GM21367 (cell line): ENCODE measurements at regions not wholly inside any gene's neighbourhood (a gene's known extent, or its start where the extent isn't known, plus 50 kb on each side); places are given as distances from the start of the nearest gene placed in this dataset.
"Not testable (repeated sequence)": the region's sequence is repeated elsewhere in the genome, so short reads cannot be mapped to it uniquely, and the experiment has no call there.

ENCODE experiments used
- ATAC-seq: cut with Tn5 transposase; IDR thresholded peaks from one replicate; pipeline ENCODE4 v1.9.1; 2021; ENCODE audit not compliant: unreplicated experiment

DNA sequence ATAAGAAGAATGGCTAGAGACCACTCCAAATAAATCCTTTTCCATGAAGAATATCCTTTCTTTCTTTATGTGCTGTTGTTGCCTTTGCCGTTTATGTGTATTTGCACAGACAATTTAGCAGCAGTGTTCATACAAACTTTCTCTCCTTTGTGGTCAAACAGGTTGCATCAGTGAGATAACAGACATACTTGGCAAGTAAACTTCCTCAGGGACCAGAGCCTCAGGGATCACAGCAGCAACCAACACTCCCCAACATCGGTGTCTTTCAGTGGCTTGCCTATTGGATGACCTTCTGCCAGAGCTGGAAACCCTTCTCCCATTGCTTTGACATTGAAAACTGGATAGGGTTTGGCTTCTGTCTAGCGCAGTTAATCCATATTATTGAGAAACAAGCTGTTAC lies 252.2 kb downstream of the BTG1 start:
- ATAC-seq, result no peak

GRCh38 chr12:91892081-91892855 lies 253.4 kb downstream of the BTG1 start:
- ATAC-seq, result no peak

GRCh38 chr12:91890742-91891141 lies 254.9 kb downstream of the BTG1 start:
- no peak for ATAC-seq

- no peak for ATAC-seq
Measured at GRCh38 chr12:91889910-91890309, 255.7 kb downstream of the BTG1 start.

DNA sequence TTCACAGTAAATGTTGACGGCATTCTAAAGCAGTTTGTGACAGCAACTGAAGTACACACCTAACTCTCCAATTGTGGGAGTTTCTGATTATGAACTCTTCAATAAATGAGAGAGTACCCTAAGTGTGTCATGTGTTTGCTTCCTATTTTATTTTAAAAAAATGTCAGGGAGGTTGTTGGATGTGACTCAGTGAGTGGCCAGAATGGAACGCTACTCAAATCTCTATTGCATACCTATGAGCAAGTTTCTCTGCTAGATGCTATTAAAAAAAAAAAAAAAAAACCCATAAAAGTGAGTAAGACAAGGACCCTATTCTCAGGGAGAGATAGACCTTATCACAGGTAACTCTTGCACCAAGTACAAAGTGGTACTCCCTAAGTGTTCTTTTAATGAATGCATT lies 256.6 kb downstream of the BTG1 start:
- ATAC-seq, result no peak

DNA sequence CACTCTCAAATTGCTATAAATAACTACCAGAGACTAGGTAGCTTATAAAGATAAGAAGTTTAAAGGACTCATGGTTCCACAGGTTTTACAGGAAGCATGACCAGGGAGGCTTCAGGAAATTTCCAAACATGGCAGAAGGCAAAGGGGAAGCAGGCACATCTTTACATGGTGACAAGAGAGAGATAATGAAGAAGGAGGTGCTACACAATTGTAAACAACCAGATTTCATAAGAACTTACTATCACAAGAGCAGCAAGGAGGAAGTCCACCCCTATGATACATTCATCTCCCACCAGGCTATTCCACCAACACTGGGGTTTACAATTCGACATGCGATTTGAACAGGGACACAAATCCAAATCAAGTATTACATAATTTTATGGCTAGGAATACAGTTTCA lies 257.7 kb downstream of the BTG1 start:
- no peak for ATAC-seq

DNA sequence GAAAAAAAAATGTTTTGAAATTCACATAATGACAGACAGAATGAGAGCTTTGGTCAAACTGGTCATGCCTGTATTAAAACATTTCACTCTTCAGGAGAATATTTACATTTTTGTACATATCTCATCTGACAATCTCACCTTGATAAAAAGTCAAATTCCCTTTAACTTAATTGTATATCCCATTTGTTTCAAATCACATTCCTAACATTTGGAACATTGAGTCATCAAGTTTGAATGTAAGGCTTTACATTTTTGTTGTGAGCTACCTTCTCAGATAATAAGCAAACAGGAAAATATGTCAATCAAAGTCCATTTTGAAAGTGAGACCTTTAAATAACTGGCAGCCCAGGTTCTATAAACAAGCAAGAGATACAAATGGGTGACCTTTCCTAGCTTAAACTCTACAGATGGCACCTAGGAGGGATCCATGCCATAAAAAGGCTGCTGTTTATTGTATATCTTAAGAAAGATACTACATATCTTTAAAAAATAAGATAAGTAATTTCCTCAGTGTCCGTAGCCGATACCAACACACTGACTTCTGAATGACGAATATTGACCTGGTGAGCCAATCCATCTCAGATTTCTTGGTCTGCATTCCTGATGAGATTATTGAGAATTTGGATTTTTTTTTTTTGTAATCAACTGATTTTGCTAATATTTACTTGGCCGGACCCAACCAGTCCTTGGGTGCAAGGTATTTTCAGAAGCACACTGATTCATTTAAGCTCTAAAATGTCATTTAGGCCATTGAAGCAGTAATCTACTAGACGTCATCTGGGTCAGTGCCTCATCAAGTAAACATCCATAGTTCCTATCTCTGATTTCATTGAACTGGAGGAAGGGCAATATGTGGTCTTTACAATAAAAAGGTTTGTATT lies 259.6 kb downstream of the BTG1 start:
- ATAC-seq, result no peak

DNA sequence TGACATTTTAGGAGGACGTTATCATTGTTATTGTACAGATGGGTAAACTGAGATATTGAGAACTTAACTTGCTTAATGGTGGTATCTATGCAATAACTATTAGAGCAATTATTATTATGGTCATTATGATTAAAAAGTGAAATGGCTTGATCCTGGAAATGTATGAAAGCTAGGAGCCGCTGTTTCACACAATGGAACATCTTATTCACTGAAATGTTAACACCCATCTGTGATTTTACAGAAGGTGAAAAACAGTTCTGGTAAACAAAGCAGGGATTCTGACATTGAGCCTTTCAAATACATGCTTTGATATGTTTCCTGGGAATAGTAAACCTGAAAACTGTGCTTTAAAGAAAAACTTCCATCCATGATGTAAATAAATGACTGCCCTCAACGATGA lies 261.4 kb downstream of the BTG1 start:
- ATAC-seq, result no peak

DNA sequence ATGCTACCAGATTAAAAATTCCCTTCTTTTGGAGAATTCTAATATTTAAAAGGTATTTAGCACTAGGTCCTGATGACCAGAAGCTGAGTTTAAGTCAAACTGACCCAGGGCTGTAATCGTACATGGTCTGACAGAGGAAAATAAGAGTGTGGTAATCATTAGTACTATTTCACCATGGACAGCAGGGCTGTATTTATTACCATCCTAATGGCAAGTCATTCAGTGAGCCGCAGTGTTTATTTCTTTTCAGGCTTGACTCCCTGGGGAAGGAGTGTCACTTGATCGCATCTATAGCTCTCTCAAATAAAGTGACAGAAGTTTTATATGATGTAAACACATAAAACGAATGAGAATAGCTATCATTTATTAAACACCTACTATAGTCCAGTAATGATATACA lies 261.8 kb downstream of the BTG1 start:
- ATAC-seq, result no peak

DNA sequence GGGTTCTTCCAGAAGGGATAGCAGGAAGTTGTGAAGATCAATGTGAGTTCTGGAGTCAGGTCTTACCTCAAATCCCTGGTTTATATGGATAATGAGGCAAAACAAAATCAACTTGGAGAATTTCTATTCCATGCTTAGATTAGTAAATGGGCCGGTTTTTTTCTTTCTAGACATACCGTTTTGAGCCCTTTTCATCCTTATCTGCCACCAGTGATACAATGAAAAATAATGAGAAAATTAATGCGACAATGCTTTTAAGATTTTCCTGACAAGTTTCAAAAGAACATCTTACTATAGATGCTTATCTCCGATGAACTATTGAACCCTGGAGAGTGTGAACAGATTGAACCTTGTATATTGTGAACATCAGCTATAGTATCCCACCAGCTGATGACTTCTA lies 262.7 kb downstream of the BTG1 start:
- no peak for ATAC-seq

- no peak for ATAC-seq
Measured at GRCh38 chr12:91880528-91880927, 265.1 kb downstream of the BTG1 start.

DNA sequence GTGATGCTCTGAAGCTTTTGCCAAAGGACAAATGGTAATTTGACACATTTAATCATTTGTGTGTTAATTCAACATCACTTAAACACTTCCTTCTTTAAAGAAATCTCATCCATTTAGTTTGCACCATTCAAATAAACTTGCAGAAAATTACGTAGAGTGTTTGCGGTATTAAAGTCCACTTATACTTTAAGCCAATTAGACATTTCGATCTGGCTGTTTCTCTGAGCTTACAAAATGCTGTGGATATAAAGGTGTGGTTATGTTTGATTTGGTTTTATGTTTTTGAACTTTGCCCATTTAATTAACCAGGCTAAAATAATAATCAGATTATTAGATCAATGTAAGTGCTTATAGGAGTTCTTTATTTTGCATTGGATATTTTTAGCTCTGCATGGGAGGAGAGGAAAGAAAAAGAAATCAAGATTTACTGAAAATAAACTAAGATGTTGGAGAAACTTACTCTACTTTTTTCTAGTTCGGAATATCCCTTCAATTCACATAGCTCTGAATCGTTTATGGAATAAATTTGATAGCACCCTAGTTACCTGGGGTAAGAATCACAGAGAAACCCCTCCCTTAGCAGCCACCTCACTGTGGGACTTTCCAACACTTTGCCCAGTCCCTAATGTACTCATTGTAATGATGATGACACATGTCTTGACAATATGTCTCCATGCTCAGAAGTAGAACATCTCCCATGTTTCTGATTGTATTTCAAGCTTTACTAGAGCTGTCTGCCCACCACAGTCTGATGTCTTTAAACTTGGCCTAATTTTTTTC lies 268.0 kb downstream of the BTG1 start:
- ATAC-seq, result no peak

DNA sequence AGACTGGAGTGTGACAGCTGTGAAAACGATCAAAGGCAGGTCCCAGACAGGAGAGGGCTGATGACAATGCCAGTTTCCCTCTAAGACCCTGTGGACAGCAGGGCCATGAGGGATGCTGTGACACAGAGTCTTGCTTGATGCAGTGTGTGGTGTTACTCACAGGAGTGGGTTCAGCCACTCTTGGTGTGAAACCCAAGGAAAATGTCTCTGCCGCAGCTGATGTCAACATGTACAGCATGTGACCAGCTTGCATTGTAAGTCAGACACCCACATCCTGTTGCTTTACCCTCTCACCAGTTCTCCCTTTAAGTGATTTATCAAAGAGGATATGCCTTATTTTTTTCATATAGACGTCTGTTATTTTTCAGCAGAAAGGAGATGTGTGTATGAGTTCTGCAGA lies 268.6 kb downstream of the BTG1 start:
- peak; percentile 88 for ATAC-seq

GRCh38 chr12:91875671-91876070 lies 270.0 kb downstream of the BTG1 start:
- not testable (repeated sequence) for ATAC-seq

DNA sequence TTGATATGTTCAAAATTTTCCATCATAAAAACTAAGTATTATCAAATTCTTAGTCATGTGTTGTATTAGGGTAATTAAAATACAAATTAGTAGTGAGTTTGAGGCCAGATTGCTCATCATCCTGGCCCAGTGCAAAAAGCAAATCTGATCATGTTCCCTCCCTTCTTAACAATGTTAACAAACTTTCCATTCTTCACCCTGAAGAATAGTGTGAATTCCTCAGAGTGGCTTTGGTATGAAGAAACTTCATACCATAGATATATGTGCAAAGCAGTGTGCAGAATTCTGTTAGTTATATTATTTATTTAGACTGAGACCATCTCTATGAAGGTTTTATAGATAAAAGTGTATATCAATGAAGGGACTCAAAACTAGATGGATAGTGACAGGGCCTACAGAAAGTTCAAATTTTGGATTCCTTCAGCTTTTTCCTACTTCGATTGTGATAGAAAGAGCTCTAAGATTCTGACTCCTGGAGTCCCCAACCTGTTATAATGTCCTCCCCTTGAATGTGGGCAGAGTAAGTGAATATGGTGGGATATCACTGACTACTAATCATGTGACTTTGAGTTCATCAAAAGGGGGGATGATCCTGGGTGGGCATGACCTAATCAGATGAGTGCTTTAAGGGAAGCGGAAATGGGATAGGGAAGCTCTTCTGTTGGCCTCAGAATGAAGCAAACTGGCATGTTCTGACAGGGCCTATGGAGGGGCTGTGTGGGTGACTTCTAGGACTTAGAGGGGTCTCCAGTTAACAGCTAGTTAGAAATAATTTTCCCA lies 271.4 kb downstream of the BTG1 start:
- no peak for ATAC-seq

- no peak for ATAC-seq
Measured at GRCh38 chr12:91871751-91872150, 273.9 kb downstream of the BTG1 start.

- no peak for ATAC-seq
Measured at GRCh38 chr12:91870872-91871707, 274.6 kb downstream of the BTG1 start.

DNA sequence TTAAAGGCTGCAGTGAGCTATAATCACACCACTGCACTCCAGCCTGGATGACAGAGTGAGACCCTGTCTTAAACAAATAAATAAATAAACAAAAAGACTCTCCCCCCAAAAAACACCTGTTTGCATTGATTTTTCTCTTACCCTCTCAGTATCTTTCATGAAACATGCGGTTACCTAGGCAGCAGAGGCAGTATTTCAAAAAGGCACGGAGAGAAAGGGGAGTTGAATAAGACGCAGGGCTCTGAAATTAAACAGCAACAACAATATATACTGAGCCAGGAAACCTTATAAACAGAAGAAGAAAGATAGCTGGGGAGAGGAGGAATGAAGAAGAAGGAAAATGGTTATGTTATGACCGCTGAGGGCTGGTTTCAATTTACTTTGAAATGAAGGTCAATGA lies 277.6 kb downstream of the BTG1 start:
- no peak for ATAC-seq

GRCh38 chr12:91866566-91866965 lies 279.1 kb downstream of the BTG1 start:
- no peak for ATAC-seq

- ATAC-seq, result no peak
Measured at GRCh38 chr12:91863702-91864101, 281.9 kb downstream of the BTG1 start.
